ENCODE measurements at regions not wholly inside any gene's neighbourhood (a gene's known extent, or its start where the extent isn't known, plus 50 kb on each side); places are given as distances from the start of the nearest gene placed in this dataset.

- TF ChIP-seq, protein P1, sequence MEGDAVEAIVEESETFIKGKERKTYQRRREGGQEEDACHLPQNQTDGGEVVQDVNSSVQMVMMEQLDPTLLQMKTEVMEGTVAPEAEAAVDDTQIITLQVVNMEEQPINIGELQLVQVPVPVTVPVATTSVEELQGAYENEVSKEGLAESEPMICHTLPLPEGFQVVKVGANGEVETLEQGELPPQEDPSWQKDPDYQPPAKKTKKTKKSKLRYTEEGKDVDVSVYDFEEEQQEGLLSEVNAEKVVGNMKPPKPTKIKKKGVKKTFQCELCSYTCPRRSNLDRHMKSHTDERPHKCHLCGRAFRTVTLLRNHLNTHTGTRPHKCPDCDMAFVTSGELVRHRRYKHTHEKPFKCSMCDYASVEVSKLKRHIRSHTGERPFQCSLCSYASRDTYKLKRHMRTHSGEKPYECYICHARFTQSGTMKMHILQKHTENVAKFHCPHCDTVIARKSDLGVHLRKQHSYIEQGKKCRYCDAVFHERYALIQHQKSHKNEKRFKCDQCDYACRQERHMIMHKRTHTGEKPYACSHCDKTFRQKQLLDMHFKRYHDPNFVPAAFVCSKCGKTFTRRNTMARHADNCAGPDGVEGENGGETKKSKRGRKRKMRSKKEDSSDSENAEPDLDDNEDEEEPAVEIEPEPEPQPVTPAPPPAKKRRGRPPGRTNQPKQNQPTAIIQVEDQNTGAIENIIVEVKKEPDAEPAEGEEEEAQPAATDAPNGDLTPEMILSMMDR (IDR thresholded peaks at IDR 0.05; ENCODE audit: low read depth, low read length, missing input control): no peak
- TF ChIP-seq TAF1 (conservative IDR thresholded peaks at IDR 0.05) (no peak), YY1 (IDR thresholded peaks at IDR 0.05) (no peak), RAD21 (IDR thresholded peaks at IDR 0.05) (no peak), FOXA2 (IDR thresholded peaks at IDR 0.05) (no peak), GABPA (IDR thresholded peaks at IDR 0.05 in 1 of 2, conservative IDR thresholded peaks at IDR 0.05 in 1 of 2) (no peak)
- TF ChIP-seq, protein P2, sequence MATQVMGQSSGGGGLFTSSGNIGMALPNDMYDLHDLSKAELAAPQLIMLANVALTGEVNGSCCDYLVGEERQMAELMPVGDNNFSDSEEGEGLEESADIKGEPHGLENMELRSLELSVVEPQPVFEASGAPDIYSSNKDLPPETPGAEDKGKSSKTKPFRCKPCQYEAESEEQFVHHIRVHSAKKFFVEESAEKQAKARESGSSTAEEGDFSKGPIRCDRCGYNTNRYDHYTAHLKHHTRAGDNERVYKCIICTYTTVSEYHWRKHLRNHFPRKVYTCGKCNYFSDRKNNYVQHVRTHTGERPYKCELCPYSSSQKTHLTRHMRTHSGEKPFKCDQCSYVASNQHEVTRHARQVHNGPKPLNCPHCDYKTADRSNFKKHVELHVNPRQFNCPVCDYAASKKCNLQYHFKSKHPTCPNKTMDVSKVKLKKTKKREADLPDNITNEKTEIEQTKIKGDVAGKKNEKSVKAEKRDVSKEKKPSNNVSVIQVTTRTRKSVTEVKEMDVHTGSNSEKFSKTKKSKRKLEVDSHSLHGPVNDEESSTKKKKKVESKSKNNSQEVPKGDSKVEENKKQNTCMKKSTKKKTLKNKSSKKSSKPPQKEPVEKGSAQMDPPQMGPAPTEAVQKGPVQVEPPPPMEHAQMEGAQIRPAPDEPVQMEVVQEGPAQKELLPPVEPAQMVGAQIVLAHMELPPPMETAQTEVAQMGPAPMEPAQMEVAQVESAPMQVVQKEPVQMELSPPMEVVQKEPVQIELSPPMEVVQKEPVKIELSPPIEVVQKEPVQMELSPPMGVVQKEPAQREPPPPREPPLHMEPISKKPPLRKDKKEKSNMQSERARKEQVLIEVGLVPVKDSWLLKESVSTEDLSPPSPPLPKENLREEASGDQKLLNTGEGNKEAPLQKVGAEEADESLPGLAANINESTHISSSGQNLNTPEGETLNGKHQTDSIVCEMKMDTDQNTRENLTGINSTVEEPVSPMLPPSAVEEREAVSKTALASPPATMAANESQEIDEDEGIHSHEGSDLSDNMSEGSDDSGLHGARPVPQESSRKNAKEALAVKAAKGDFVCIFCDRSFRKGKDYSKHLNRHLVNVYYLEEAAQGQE (IDR thresholded peaks at IDR 0.05): no peak
- TF ChIP-seq, protein P3, sequence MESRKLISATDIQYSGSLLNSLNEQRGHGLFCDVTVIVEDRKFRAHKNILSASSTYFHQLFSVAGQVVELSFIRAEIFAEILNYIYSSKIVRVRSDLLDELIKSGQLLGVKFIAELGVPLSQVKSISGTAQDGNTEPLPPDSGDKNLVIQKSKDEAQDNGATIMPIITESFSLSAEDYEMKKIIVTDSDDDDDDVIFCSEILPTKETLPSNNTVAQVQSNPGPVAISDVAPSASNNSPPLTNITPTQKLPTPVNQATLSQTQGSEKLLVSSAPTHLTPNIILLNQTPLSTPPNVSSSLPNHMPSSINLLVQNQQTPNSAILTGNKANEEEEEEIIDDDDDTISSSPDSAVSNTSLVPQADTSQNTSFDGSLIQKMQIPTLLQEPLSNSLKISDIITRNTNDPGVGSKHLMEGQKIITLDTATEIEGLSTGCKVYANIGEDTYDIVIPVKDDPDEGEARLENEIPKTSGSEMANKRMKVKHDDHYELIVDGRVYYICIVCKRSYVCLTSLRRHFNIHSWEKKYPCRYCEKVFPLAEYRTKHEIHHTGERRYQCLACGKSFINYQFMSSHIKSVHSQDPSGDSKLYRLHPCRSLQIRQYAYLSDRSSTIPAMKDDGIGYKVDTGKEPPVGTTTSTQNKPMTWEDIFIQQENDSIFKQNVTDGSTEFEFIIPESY (IDR thresholded peaks at IDR 0.05): no peak
- TF ChIP-seq, protein P4, sequence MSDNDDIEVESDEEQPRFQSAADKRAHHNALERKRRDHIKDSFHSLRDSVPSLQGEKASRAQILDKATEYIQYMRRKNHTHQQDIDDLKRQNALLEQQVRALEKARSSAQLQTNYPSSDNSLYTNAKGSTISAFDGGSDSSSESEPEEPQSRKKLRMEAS (IDR thresholded peaks at IDR 0.05): no peak
These were observed 102.9 kb downstream of the CRPPA start for GRCh38 chr7:16318463-16318862.

All from liver (tissue), 3 donors.